H54 (cell line): ENCODE measurements at regions not wholly inside any gene's neighbourhood (a gene's known extent, or its start where the extent isn't known, plus 50 kb on each side); places are given as distances from the start of the nearest gene placed in this dataset.

ENCODE experiments used
- DNase-seq: peaks from one replicate; pipeline ENCODE4 v3.0.0; 2011; ENCODE audit warnings: low spot score, mixed read lengths; ENCODE audit not compliant: insufficient read length
- FAIRE-seq: peaks from 3 replicates; lab custom pipeline; 2011; peaks lifted over from hg19 to GRCh38; lab: Jason Lieb, UNC
- POLR2A ChIP-seq: IDR thresholded peaks from 2 replicates; pipeline ENCODE4 v1.6.1; 2011; ENCODE audit warnings: low read depth, mild to moderate bottlenecking, low read length

- DNase-seq = no peak
- no peak for FAIRE-seq
- TF ChIP-seq POLR2A = no peak
These were observed 219.1 kb downstream of the RBM19 start for GRCh38 chr12:113747017-113747416.

- DNase-seq (no peak), FAIRE-seq (no peak)
- TF ChIP-seq POLR2A = no peak
These were observed 221.2 kb downstream of the RBM19 start for GRCh38 chr12:113744802-113745395.

DNA sequence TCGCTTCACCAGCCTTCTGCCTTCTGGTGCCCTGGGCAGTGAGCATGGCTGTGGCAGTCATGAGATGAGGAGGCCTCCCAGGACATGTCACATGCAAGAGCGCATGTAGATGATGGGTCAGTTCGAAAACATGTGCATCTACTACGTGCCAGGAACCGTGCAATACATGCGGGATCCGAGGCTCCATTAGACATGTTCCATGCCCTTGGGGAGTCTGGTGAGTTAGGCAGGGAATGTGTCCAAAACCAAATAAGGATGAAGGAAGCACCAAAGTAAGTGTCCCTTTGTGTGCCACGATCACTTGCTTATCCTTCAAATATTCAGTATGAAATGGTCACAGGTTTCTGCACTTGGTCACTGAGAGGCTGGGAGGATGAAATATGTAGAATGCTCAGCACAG is 223.3 kb downstream of the RBM19 start:
- DNase-seq (no peak), FAIRE-seq (no peak)
- TF ChIP-seq POLR2A = no peak

- TF ChIP-seq POLR2A = no peak
- no peak for FAIRE-seq
These were observed 225.4 kb downstream of the RBM19 start for GRCh38 chr12:113740699-113741098.

DNA sequence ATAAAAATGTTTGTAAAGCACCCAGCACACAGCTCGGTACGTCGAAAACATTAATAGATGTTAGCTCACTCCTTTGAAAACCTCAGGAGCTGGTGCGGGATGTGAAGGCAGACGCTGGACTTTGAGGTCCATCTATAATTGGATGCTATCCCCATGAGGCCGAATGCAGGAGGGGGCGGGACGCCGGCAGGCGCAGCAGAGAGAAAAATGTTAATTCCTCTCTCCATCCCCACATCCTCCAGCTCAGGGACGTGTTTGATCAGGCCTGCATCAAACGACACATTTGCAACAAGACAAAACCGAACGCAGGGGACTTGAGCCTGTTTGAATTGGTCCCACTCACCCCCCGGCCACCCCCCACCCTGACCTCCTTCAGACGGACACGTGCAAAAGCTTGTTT is 231.0 kb downstream of the RBM19 start:
- FAIRE-seq = no peak
- TF ChIP-seq POLR2A = no peak

More at GRCh38 chr12:113740699-113741098, 225.4 kb downstream of the RBM19 start:
- DNase-seq = no peak

GRCh38 chr12:113734503-113734902 is 231.6 kb downstream of the RBM19 start:
- DNase-seq (no peak), FAIRE-seq (no peak)
- no peak for TF ChIP-seq POLR2A

More for the DNA sequence above, 231.0 kb downstream of the RBM19 start:
- DNase-seq = no peak

DNA sequence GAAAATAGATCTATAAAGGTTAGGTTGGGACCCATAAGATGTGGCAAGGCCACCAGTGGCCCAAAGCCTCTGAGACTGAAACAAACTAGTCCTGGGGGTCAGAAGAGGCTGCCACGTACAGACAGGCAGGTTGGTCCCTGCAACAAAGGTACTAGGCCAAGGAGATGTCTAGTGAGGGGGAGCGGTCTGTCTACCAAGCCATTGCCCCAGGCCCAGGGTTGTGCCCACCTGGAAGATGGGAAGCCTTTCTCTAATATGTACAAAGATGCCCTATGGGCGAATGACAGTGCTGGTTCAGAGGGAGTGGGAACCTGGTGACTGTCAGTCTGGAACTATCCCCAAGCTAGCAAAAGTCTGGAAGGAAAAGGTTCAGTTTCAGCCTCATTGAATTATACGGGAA is 233.2 kb downstream of the RBM19 start:
- FAIRE-seq (no peak), DNase-seq (no peak)
- TF ChIP-seq POLR2A = no peak

DNA sequence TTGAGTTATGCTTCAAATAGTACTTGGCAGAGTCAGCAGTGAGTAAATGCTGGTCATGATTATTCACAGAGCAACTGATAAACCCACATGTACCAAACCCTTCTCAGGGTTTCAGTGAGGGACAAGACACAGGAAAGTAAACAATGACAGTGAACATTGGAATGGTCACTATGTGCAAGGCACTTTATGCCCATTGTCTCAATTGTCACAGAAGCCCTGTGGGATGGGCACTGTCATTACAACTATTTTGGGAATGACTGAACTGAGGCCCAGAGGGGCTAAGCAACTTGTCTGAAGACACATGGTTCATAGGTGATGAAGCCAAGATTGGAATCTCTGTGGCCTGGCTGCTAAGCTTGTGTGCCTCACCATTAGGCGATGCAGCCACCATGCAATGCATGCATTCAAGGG is 238.5 kb downstream of the RBM19 start:
- FAIRE-seq = peak; percentile 43
- TF ChIP-seq POLR2A = no peak
- peak; percentile 52 for DNase-seq

DNA sequence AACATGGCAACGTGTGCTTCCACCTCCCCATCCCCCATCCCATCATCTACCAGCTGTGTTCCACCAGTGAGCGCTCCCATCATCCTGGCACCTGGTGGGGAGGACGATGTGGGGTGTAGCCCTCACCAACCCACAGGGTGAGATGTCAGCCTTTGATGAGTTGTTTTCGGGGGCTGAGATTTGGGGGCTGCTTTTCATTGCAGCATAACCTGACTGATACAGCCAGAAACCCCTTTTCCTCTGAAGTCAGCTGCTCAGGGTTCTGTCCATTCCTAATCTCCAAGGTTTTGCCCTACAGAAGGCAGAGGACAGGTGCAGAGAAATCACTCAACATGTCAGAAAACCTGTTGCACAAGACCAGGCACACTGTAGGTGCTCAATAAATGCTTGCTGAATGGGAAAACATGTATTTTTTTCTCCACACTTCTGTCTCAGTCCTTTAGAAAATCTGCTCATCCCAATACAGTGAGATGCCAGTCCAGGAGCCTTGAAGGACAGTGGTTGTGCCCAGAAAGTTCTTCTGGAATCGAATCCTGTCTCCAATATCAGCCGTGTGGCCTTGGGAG is 239.8 kb downstream of the RBM19 start:
- TF ChIP-seq POLR2A = no peak
- FAIRE-seq (no peak), DNase-seq (no peak)

GRCh38 chr12:113725557-113725876 is 240.6 kb downstream of the RBM19 start:
- DNase-seq (no peak), FAIRE-seq (no peak)
- TF ChIP-seq POLR2A = no peak

- DNase-seq (no peak), FAIRE-seq (no peak)
- no peak for TF ChIP-seq POLR2A
These were observed 241.2 kb downstream of the RBM19 start for GRCh38 chr12:113724794-113725556.

GRCh38 chr12:113723631-113724030 is 242.5 kb downstream of the RBM19 start:
- no peak for FAIRE-seq
- TF ChIP-seq POLR2A = no peak
- DNase-seq = no peak

DNA sequence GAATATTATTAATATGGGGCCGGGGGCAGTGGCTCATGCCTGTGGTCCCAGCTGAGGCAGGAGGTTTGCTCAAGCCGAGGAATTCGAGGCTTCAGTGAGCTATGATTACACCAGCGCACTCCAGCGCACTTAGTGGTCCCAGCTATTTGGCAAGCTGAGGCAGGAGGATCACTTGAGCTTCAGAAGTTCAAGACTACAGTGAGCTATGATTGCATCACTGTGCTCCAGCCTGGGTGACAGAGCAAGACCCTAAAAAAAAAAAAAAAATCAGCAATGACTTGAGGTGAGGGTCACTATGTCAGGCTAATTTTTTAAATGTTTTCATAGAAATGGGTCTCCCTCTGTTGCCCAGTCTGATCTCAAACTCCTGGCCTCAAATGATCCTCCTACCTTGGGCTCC is 243.4 kb downstream of the RBM19 start:
- FAIRE-seq (no peak), DNase-seq (no peak)
- TF ChIP-seq POLR2A = no peak

DNA sequence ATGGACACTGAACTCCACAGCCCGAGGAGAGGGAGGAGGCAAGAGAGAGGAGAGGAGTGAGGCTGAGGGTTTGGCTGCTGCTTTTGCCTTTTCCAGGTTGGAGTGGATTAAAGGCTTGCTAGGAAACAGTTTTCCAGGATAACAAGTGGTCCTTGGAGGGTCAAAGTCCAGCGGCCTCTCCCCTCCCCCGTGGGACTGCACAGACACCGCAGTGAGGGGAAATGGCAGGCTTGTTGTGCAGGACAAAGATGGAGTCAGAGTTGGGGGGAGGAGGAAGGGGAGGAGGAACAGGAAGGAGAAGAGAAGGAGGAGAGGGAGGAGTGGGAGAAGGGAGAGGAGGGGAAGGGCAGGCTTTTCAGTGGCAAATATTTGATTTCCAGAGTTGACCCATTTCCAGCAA is 245.5 kb downstream of the RBM19 start:
- FAIRE-seq (no peak), DNase-seq (no peak)
- TF ChIP-seq POLR2A = no peak

GRCh38 chr12:113719911-113720591 is 246.1 kb downstream of the RBM19 start:
- no peak for TF ChIP-seq POLR2A
- DNase-seq (no peak), FAIRE-seq (no peak)
